ENCODE measurements at regions not wholly inside any gene's neighbourhood (a gene's known extent, or its start where the extent isn't known, plus 50 kb on each side); places are given as distances from the start of the nearest gene placed in this dataset.
"Not testable (repeated sequence)": the region's sequence is repeated elsewhere in the genome, so short reads cannot be mapped to it uniquely, and the experiment has no call there.

DNA sequence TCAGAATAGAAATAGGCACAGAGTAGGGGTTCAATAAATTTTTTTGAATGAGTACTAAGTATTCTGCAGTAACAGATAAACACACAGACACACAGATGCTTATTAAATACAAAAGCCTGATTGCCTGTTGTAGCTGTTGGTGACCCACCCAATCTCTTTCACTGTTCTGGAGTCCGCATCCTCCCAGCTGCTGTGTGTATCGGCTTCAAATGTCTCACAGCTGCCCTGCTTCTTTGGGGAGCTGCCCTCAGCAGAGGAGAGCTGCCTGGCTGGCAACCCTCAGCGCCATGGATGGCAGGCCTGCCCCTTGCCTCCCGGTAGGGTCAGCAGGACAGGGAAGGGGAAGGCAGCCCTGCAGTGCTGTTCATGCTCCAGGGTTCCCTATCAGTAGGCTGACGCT lies 50.5 kb upstream of the PRNP start:
- no peak for DNase-seq

DNA sequence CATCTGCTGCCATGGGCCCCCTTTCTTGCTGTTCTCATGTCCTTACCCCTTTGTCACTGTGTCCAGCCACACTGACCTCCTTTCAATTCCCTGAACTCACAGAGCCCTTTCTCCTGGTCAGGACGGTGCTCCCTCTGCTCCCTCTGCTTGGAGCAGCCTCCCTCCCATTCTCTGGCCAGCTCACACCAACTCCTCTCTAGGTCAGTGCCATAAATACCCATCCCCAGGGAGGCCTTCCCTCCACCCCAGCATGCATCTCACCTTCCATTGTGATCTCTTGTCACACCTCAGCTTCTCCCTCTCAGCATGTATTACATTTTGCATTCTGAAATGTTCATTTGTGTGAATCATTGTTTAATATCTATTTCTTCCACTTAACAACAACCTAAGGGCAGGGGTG lies 50.9 kb upstream of the PRNP start:
- DNase-seq: no peak

GRCh38 chr20:4633780-4634179 lies 52.5 kb upstream of the PRNP start:
- no peak for DNase-seq

DNA sequence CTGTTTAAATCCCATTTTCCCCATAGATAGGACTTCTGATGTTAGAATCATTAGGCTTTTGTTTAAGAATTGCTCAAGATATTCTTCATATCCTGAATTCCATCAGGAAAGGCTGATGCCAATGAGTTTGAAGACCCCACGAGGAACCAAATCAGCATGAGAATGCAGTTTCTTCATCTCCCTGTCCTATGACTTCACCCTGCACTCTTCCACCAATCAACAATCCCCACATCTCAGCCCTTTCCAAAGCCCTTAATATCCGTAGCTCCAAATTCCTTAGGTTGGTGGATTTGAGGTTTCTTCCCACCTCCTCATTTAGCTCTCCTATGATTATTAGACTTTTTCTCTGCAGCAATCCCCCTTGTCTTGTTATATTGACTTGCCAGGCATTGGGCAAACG lies 52.9 kb upstream of the PRNP start:
- no peak for DNase-seq

GRCh38 chr20:4632876-4633275 lies 53.4 kb upstream of the PRNP start:
- no peak for DNase-seq

GRCh38 chr20:4626228-4626627 lies 60.0 kb upstream of the PRNP start:
- DNase-seq: no peak

- DNase-seq: no peak
Observed at GRCh38 chr20:4625687-4626086, 60.6 kb upstream of the PRNP start.

DNA sequence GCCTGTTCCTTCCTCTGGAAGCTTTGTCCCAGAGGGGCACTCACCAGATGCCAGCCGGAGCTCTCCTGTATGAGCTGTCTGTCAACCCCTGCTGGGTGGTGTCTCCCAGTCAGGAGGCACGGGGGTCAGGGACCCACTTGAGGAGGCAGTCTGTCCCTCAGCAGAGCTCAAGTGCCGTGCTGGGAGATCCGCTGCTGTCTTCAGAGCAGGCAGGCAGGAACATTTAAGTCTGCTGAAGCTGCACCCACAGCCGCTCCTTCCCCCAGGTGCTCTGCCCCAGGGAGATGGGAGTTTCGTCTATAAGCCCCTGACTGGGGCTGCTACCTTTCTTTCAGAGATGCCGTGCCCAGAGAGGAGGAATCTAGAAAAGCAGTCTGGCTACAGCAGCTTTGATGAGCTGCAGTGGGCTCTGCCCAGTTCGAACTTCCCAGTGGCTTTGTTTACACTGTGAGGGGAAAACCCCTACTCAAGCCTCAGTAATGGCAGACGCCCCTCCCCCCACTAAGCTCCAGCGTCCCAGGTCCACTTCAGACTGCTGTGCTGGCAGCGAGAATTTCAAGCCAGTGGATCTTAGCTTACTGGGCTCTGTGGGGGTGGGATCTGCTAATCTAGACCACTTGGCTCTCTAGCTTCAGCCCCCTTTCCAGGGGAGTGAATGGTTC lies 61.5 kb upstream of the PRNP start:
- not testable (repeated sequence) for DNase-seq

DNA sequence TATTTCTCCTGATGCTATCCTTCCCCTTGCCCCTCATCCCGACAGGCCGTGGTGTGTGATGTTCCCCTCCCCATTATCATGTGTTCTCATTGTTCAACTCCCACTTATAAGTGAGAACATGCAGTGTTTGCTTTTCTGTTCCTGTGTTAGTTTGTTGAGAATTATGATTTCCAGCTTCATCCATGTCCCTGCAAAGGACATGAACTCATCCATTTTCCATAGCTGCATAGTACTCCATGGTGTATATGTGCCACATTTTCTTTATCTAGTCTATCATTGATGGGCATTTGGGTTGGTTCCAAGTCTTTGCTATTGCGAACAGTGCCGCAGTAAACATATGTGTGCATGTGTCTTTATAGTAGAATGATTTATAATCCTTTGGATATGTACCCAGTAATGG lies 67.1 kb upstream of the PRNP start:
- not testable (repeated sequence) for DNase-seq

GRCh38 chr20:4617484-4617883 lies 68.8 kb upstream of the PRNP start:
- DNase-seq: no peak

GRCh38 chr20:4617019-4617418 lies 69.2 kb upstream of the PRNP start:
- DNase-seq: no peak

DNA sequence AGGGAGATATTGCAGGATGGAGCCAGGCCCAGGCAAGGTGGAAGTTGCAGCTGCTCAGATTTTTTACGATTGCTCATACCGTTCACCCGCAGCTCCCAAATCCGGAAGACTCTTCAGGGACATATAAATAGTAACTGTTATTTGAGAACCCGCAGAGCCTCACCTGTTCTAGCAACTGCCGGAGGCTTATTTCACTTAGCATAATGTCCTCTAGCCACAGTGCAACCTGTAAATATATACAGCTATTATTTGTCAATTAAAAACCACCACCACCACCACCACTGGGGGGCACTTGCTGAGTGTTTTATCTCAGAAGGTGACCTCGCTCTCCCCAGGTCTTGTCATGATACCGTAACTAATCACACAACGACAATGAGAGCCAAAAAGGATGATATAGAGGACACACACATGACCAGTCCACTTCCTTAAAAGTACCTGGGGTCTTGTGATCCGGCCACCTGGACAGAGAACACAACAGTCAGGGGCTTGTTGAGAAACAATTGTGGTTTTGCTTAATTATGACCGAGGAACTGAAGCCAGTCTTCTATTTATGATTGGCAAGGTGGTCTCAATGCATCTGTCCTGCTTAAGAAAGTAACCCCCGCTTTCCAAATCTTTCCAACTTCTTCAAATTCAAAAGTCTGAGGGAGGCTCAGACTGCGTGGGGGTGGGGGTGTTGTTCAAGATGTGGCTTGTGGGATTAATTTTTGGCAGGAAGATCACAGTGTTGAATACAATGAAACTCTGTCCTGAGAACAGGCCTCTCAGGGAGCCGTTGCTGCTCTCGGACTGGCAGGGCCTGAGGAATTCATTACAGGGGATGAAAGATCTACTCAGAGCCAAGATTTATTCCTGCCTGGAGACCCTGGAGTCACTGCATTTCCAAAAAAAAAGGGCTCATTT lies 72.3 kb upstream of the PRNP start:
- peak; percentile 82 for DNase-seq

GRCh38 chr20:4613184-4613583 lies 73.1 kb upstream of the PRNP start:
- no peak for DNase-seq

- DNase-seq: no peak
Observed at GRCh38 chr20:4610871-4611270, 75.4 kb upstream of the PRNP start.

GRCh38 chr20:4609511-4609910 lies 76.7 kb upstream of the PRNP start:
- DNase-seq: no peak

DNA sequence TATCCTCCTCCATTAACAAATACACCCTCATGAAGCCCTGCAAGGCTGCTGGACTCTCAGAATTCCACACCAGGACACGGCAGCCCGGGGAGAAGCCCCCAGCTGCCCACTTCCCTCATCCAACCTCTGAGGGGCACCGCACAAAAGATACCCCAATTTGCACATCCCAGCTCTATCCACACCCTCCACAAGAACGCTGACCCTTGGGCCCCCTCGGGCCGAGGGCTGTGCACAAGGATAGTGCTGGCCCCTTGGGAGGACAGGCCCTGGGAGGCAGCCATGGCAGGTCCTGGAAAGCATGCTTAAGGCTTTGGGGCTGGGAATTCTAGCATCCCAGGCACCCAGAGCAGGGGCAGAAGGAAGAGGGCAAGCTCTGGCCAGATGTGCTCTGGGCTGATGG lies 77.4 kb upstream of the PRNP start:
- DNase-seq: no peak

DNA sequence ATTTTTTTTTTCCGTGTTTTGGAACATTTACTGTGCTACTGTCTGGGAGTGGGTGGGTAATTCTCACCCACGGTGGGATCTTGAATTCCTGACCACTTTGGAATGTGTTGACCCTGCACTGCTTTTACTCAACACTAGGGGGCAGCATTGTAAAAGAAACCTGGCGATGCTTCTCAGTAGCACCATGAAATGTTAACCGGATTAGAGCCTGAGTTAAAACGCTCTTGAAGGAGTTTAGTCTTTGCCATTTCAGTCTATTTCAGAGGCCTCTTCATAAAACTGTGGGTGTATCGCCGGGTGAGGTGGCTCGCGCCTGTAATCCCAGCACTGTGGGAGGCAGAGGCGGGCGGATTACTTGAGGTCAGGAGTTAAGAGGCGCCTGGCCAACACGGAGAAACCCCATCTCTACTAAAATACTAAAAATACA lies 79.0 kb upstream of the PRNP start:
- peak; percentile 66 for DNase-seq

- no peak for DNase-seq
Observed at GRCh38 chr20:4606051-4606450, 80.2 kb upstream of the PRNP start.

- DNase-seq: no peak
Observed at GRCh38 chr20:4605166-4605565, 81.1 kb upstream of the PRNP start.

GRCh38 chr20:4604580-4604979 lies 81.7 kb upstream of the PRNP start:
- DNase-seq: no peak

GRCh38 chr20:4603724-4604123 lies 82.5 kb upstream of the PRNP start:
- no peak for DNase-seq

- DNase-seq: no peak
Observed at GRCh38 chr20:4602297-4602631, 84.0 kb upstream of the PRNP start.

DNA sequence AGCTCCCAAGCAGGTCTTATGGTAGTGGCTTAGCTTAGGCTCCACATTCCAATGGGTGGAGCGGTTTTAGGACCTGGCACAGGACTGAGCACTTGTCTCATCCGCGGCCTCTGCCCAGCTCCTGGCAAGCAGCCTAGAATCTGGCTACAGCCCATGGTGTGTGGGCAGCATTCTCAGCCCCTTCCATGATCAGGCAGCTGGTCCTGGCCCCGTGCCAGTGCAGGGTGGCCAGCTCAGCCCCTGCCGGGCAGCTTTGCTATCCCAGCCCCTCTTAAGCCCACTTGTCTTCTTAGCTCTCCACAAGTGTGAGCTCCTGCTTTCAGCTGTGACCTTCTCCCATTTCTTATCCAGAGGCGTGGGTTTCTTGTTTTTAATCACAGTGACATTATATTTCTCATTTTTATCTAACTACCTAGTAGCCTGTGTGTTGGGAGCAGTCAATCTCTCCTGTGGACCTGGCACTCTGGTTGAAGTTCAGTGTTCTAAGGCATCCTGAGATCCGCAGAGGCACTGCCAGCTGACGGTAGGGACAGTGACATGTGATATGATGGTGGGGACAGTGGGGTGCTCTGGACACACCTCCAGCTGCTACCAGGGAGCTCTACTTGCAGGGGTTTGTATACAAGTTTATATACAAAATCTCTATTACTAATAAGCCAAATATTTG lies 84.5 kb upstream of the PRNP start:
- DNase-seq: no peak

Measured in CD4-positive, alpha-beta T cell treated with Interleukin-6 for 4 hours (primary cell).